Upper lobe of left lung (tissue), 6 donors: ENCODE measurements at regions not wholly inside any gene's neighbourhood (a gene's known extent, or its start where the extent isn't known, plus 50 kb on each side); places are given as distances from the start of the nearest gene placed in this dataset.
"Not testable (repeated sequence)": the region's sequence is repeated elsewhere in the genome, so short reads cannot be mapped to it uniquely, and the experiment has no call there.

Experiments
- ATAC-seq, 2 donors: fragments of 200-7000 bp; cut with Tn5 transposase; one replicate each; pipeline ENCODE4 v1.9.1; 2022; ENCODE audit warnings: mild to moderate bottlenecking in 2 of 2, moderate library complexity in 2 of 2; ENCODE audit not compliant: low FRiP score in 2 of 2
- DNase-seq, 2 donors: peaks; one replicate each; pipeline ENCODE4 v3.0.0-alpha.2; 2019 to 2020
- H3K27ac ChIP-seq, 4 donors: fragments of 200-600 bp; sonication (generic); one replicate each; pipeline ENCODE4 v1.5.1; 2016 to 2019
- H3K27me3 ChIP-seq, 4 donors: fragments of 200-600 bp; sonication (generic); one replicate each; pipeline ENCODE4 v1.5.1; 2017 to 2019
- H3K36me3 ChIP-seq, 4 donors: fragments of 200-600 bp; sonication (generic); one replicate each; pipeline ENCODE4 v1.5.1; 2016 to 2019
- H3K4me1 ChIP-seq, 4 donors: fragments of 200-600 bp; sonication (generic); one replicate each; pipeline ENCODE4 v1.5.1; 2018 to 2019
- H3K4me3 ChIP-seq, 4 donors: fragments of 200-600 bp; sonication (generic); one replicate each; pipeline ENCODE4 v1.5.1; 2017 to 2019; ENCODE audit warnings: mild to moderate bottlenecking in 2 of 4, moderate library complexity in 1 of 4
- H3K9me3 ChIP-seq, 4 donors: fragments of 200-600 bp; sonication (generic); one replicate each; pipeline ENCODE4 v1.5.1; 2018 to 2019
- EP300 ChIP-seq, 4 donors: sonication (generic); formaldehyde crosslinking; IDR thresholded peaks; one replicate each; pipeline ENCODE4 v1.5.1; 2017; ENCODE audit warnings: antibody characterized with exemption in 4 of 4, control low read depth in 2 of 4
- POLR2A ChIP-seq, 4 donors: fragments of 450-650 bp; IDR thresholded peaks; one replicate each; pipeline ENCODE4 v1.5.1; 2016 to 2017; ENCODE audit warnings: antibody characterized with exemption in 4 of 4, mild to moderate bottlenecking in 2 of 4
- POLR2AphosphoS5 ChIP-seq, 2 donors: sonication (generic); formaldehyde crosslinking; IDR thresholded peaks; one replicate each; pipeline ENCODE4 v1.5.1; 2017; ENCODE audit warnings: antibody characterized with exemption in 2 of 2
- WGBS, 2 donors: methylation state at CpG; one replicate each; pipeline ENCODE4 v1.1.5; 2017 to 2018; 5-methylcytosine and 5-hydroxymethylcytosine counted together
- TF ChIP-seq, protein P1 (sequence below), 6 experiments: fragments of 450-650 bp in 4 of 6; fragments of 200-600 bp in 2 of 6; sonication (generic) in 2 of 6; IDR thresholded peaks; one replicate each; pipeline ENCODE4 v1.5.1; 2016 to 2019; ENCODE audit warnings: antibody characterized with exemption in 6 of 6
- donor health status: DM: no; HTN: no; CAD: no; lungs with moderate emphysema.
- donor health status: DM: no; HTN: yes; CAD: no; lungs with severe emphysema.

DNA sequence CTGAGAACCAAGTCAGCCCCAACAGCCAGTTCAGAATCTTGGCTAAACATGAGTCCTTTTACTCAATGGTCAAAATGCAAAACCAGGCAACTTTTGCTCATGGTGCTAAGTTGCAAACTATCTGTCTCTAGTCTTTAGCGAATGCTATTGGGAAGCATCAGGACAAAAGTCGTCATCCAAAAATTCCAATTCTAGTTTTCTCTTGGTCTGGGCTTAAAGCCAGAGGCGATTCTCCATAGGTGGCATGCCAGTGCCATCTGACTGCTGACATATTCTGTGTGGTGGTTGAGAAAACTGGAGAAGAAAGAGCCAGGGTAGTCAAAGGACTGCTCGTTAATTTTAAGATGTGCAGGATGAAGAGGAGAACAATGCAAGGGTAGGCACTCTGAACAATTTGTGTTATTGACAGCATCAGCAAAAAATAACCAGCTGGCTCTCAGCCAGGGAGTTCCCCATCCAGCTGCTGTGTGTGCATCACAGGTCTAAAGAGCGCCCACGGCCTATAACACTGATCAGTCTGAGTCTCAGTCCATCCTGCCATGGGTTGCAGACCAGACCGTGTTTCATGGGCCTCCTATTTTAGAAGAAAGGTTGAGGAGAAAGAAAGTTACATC is 313.6 kb downstream of the ALDH8A1 start:
- DNase-seq, result no peak
- no peaks in the 10 kb centered on the region for H3K27me3 ChIP-seq
- WGBS, 2 donors, result 85 to 91% methylated on average over 7 of the region's 7 CpGs

DNA sequence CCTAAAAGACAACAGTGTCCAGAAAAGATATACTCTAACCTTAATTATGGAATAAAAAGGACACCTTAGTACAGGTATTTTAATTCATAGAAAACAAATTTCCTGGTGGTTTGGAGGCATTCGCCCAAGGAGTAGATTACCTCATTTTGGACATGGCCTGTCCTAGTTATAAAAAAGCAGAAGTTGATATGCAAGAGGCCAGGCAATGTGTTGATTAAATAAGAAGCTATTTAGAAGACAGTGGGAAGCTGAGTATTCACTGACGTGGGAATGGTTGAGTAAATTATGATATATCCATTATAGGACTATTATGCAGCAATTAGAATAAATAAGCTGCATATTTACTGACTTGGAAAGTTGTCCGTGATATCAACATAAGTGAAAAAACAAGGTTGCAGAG is 314.9 kb downstream of the ALDH8A1 start:
- TF ChIP-seq, protein P1, sequence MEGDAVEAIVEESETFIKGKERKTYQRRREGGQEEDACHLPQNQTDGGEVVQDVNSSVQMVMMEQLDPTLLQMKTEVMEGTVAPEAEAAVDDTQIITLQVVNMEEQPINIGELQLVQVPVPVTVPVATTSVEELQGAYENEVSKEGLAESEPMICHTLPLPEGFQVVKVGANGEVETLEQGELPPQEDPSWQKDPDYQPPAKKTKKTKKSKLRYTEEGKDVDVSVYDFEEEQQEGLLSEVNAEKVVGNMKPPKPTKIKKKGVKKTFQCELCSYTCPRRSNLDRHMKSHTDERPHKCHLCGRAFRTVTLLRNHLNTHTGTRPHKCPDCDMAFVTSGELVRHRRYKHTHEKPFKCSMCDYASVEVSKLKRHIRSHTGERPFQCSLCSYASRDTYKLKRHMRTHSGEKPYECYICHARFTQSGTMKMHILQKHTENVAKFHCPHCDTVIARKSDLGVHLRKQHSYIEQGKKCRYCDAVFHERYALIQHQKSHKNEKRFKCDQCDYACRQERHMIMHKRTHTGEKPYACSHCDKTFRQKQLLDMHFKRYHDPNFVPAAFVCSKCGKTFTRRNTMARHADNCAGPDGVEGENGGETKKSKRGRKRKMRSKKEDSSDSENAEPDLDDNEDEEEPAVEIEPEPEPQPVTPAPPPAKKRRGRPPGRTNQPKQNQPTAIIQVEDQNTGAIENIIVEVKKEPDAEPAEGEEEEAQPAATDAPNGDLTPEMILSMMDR (IDR thresholded peaks at IDR 0.05), result no peak
- TF ChIP-seq EP300 (IDR thresholded peaks at IDR 0.05) (no peak), POLR2A (IDR thresholded peaks at IDR 0.05) (no peak), POLR2AphosphoS5 (IDR thresholded peaks at IDR 0.05) (no peak)
- WGBS, 2 donors, result 79 to 88% methylated on average over 3 of the region's 3 CpGs
- H3K4me1 ChIP-seq, result peaks cover 0 to 4% (median 0%) of the 10 kb centered on the region in 4 donors
- H3K4me3 ChIP-seq, result no peak overlapping the region
- DNase-seq (no peak), ATAC-seq (no peak)
- no peaks in the 10 kb centered on the region for H3K36me3 ChIP-seq
- no peak overlapping the region for H3K27ac ChIP-seq
- H3K27me3 ChIP-seq, result no peaks in the 10 kb centered on the region
- H3K9me3 ChIP-seq, result no peaks in the 10 kb centered on the region

More for the DNA sequence above, 313.6 kb downstream of the ALDH8A1 start:
- Histone ChIP-seq H3K4me3 (no peak overlapping the region), H3K9me3 (no peaks in the 10 kb centered on the region), H3K36me3 (no peaks in the 10 kb centered on the region), H3K27ac (no peak overlapping the region), H3K4me1 (peaks cover 0 to 3% (median 2%) of the 10 kb centered on the region in 4 donors)
- TF ChIP-seq POLR2AphosphoS5 (IDR thresholded peaks at IDR 0.05) (no peak), POLR2A (IDR thresholded peaks at IDR 0.05) (no peak), EP300 (IDR thresholded peaks at IDR 0.05) (no peak)
- TF ChIP-seq, protein P1 (IDR thresholded peaks at IDR 0.05), result no peak
- no peak for ATAC-seq

DNA sequence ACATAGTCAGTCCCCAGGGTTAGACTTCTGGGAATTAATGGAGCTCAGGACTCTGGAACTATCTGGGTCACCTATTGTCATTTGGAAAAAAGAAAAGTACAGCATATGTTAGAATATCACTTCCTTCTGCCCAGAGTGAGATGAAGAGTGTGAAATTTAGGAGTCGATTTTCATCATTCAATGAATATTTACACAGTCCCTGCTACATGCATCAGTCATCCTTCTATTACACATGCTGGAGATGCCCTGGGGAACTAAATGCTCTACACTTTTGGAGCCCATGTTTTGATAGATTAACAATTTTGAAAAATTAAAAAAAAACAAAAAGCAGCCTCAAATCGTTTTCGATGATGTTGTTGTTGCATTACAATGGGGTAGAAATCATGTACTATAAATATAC is 315.4 kb downstream of the ALDH8A1 start:
- H3K9me3 ChIP-seq, result no peaks in the 10 kb centered on the region
- ATAC-seq (no peak), DNase-seq (no peak)
- H3K36me3 ChIP-seq, result no peaks in the 10 kb centered on the region
- WGBS, 2 donors, result 91 to 92% methylated on average over 3 of the region's 3 CpGs
- TF ChIP-seq POLR2A (IDR thresholded peaks at IDR 0.05) (no peak), EP300 (IDR thresholded peaks at IDR 0.05) (no peak), POLR2AphosphoS5 (IDR thresholded peaks at IDR 0.05) (no peak)
- TF ChIP-seq, protein P1 (IDR thresholded peaks at IDR 0.05), result no peak
- no peak overlapping the region for H3K27ac ChIP-seq
- no peaks in the 10 kb centered on the region for H3K27me3 ChIP-seq
- H3K4me1 ChIP-seq, result peaks cover 0 to 4% (median 0%) of the 10 kb centered on the region in 4 donors
- H3K4me3 ChIP-seq, result no peak overlapping the region

DNA sequence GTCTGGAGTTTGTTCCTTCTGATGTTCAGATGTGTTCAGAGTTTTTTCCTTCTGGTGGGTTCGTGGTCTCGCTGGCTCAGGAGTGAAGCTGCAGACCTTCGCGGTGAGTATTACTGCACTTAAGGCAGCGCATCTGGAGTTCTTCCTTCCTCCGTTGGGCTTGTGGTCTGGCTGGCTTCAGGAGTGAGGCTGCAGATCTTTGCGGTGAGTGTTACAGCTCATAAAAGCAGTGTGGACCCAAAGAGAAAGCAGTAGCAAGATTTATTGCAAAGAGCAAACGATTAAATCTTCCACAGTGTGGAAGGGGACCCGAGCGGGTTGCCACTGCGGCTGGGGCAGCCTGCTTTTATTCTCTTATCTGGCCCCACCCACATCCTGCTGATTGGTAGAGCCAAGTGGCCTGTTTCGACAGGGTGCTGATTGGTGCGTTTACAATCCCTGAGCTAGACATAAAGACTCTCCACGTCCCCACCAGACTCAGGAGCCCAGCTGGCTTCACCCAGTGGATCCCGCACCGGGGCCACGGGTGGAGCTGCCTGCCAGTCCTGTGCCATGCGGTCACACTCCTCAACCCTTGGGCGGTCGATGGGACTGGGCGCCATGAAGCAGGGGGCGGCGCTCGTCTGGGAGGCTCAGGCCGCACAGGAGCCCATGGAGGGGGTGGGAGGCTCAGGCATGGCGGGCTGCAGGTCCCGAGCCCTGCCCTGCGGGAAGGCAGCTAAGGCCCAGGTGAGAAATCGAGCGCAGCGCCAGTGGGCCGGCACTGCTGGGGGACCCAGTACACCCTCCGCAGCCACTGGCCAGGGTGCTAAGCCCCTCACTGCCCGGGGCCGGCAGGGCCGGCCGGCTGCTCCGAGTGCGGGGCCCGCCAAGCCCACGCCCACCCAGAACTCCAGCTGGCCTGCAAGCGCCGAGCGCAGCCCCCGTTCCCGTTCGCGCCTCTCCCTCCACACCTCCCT is 315.3 kb upstream of the SGK1 start:
- not testable (repeated sequence) for H3K9me3 ChIP-seq, H3K4me1 ChIP-seq, H3K36me3 ChIP-seq, H3K4me3 ChIP-seq, H3K27me3 ChIP-seq, H3K27ac ChIP-seq, ATAC-seq
- WGBS, 2 donors, result 86 to 93% methylated on average over 25 to 39 of the region's 48 CpGs
- DNase-seq, result peak; percentile 29 to 78

DNA sequence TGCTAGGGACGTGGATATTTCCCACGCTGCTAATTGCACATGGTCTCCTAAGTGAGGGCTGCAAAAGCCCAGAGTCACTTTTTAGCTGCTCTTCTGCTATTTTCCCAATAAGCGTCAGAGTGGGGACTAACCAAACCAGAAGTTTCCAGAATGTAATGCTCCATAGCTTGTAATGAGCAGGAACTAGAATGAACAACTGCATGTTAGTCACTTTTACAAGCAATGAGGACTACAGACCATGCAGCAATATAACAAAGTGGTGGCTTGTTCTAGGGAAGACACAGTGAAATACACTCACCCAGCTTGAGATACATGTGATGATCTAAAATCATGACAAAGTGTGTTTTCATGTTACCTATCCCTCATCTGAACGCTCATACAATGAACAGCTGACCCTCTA is 314.1 kb upstream of the SGK1 start:
- H3K4me1 ChIP-seq, result peaks cover 0 to 6% (median 2%) of the 10 kb centered on the region in 4 donors
- H3K9me3 ChIP-seq, result no peaks in the 10 kb centered on the region
- peak in 1 of 2 donors; percentile 32 for ATAC-seq
- no peaks in the 10 kb centered on the region for H3K36me3 ChIP-seq
- no peak for TF ChIP-seq EP300 (IDR thresholded peaks at IDR 0.05)
- TF ChIP-seq, protein P1 (IDR thresholded peaks at IDR 0.05), result no peak
- no peak for TF ChIP-seq POLR2AphosphoS5 (IDR thresholded peaks at IDR 0.05)
- no peaks in the 10 kb centered on the region for H3K27me3 ChIP-seq
- DNase-seq, result no peak
- H3K4me3 ChIP-seq, result no peak overlapping the region
- WGBS, 2 donors, result 83 to 90% methylated on average over 4 of the region's 4 CpGs
- no peak overlapping the region for H3K27ac ChIP-seq
